SHP77 treated with DMSO at 0.1 percent for 48 hours (cell line): ENCODE measurements at regions not wholly inside any gene's neighbourhood (a gene's known extent, or its start where the extent isn't known, plus 50 kb on each side); places are given as distances from the start of the nearest gene placed in this dataset.
A peak's percentile ranks its signal among the peaks of the same experiment; 100 is the strongest.

Experiments used
- DNase-seq: peaks from one replicate; lab custom pipeline; 2025; lab: John Stamatoyannopoulos, UW

DNA sequence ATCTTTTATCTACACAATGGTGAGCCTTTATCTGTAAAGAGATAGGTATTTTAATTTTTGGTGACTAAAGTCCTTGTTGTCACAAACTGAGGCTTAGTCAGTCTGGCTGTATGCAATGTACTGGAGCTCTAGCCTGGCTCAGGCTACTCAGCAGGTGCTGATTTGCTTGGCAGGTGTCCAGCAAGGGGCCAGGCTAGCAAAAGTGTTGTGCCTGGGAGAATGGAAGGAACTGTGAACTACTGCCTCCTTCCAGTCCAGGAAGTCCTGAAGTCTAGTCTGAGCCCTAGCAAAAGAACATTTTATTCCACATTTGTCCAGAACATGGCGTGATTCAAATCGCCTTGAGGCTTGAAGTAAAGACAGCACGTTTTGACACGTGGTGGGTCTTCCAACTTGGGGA lies 260.5 kb downstream of the CCDC85A start:
- DNase-seq = peak; percentile 42

DNA sequence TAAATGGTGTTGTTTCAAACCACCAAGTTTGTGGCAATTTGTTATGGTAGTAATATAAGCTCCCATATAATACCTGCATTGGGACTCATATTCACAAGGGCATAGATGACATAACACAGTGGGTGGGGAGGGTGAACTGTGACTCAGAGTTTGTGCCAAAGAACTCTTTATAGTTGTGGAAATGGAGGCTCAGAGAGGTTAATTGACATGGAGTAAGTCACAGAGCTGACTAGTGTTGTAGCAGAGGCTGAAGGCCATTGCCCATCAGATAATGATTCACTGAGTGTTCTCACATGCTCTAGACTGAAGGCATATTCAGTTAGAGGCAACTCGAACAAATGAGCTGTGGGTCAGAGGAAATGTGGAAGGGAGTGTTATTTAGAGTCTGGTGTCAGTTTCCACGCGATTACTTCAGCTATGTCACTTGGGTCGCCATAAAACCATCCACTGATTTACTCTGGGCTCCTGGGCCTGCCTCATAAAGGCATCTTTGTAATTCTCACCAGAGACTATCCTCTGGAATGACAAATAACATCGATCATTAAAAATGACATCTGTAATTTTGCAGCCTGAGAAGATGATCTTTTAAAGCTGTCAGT lies 264.7 kb downstream of the CCDC85A start:
- DNase-seq = no peak

DNA sequence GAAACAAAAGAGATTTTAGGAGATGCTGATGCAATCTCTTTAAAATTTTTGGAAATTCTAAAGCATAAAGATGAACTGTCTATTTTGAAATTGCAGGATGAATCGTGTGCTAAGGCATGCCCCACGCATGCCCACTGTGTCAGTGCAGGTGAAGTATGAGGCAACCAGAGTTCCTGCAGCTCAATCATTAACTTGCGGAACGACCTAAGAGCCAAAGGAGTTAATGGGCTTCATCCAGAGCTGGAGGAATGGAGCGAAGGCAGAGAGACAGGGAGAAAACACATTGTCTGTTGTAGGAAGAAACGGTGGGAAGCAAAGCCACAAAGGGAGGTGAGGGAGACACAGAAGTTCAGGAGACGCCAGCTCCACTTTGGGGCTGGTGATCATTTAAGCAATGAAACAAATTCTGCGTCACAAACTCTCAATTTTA lies 265.2 kb downstream of the CCDC85A start:
- no peak for DNase-seq

DNA sequence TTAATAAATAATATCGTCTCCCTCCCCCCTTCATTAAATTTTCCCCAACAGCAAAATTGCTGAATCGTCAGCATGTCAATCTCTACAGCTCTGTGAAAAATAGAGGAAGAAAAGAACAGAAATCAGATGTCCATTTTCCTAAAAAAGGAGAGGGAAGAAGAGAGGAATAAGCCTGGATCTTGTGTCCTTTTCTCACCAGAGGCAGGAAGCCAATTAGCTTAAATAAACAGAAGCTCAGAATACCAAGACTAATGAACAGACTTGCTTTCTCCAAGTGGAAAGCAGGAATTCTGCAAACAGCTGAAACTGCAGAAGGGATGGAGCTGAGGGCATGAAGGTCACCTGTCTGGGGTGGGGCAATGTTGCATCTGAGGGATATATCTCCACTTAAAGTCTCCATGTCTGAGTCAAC lies 265.7 kb downstream of the CCDC85A start:
- no peak for DNase-seq

DNA sequence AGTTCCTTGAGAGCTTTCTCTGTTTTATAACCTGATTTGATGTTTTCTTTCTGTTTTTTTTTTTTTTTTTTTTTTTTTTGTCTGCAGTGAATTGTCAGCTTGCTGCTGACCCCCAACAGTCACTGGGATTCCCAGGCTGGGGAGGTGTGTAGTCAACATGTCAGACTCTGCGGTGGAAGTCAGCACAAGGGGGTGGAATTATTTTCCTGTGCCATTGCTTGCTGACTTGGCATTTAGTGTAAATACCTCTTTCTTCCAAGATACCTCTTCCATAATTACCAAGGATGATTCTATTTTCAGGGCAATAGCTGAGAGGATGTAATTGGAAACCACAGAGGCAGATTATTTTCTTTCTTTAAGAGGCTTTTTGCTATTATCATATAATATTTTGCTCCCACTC lies 266.3 kb downstream of the CCDC85A start:
- no peak for DNase-seq

DNA sequence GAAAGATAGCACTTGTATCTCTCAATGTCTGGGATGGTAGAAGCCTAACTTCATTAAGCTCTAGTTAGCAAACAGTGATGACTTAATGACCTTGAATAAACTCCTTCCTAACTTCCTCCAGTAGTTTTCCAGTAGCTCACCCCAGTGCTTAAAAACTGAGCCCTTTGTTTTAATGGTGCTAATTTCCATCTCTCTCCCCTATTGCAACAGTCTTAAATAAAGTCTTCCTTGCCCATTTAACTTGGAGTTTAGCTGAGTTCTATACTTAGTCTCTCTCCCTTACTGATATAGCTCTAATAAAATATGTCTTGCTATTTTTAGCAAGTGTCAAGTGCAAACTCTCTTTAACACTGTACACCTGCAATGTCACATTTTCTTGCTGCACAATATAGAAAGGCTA lies 267.0 kb downstream of the CCDC85A start:
- DNase-seq = no peak

DNA sequence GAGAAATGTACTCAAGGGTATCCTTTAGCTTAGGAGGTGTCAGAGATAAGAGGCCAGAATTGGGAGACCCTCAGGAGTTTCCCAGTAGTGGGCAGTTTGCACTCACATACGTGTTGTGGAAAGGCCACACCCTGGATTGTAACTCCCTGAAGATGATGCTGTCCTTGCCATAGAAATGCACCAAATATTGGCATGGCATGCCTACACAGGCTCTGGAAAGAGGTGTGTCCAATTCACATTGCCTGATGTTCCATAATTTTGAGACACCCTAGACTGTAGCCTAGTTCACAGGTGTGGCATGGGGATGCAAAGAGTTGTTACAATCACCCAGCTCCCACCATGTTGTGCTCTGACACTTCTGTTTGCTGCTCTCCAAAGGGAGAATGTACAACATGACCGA lies 271.9 kb downstream of the CCDC85A start:
- no peak for DNase-seq

DNA sequence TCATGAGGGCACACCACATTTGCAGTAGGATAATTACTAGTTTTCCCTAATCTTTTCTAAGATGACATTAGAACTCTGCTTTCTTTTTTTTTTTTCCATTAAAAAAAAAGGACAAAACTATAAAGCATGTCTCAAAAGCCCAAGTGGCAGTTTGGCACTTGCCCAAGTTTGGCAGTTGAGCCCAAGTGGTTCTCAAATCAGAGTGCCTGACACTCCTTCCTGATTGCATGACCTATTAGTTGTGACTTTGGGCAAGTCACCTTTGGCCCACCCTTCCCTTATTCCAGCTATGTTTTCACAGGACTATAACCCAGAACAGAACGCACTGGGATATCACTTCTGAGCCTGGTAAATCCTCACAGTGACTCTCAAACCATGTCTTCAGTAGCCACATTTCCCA lies 273.0 kb downstream of the CCDC85A start:
- DNase-seq = no peak

DNA sequence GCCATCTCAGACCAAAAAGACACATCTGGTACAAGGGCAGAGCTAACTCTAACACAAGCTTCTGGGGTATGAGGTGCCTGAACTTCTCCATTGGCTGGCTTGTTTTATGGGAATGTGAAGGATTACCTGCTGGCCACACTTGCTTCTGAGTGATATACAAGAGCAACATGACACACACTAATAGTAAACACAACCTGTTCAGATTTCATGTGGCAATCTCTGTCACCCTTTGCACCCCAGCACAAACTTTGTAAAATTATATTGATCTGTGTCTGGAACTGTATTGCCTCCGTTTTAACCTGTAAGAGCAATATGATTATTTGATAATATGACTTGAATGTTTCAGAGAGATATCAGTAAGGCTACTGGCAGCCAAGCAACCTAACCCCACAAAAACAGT lies 276.7 kb downstream of the CCDC85A start:
- DNase-seq = no peak

DNA sequence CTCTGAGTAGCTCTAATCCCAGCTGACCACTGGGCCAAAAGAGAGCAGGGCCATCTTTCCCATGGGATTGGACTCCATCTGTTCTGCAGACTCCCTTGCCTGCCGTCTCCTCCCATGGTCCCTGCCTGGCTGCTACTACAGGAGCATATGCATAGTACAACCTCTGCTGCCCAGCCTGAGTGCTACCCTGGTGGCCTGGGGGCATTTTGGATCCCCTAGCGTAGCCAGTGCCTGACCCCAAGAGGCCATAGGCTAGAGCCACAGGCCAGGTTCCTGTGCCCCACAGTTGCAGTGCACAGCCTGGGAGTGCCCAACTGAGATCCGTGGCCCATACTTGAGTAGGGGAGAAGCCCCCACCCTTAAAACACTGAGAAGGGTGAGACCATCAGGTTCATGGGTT lies 280.3 kb downstream of the CCDC85A start:
- no peak for DNase-seq

DNA sequence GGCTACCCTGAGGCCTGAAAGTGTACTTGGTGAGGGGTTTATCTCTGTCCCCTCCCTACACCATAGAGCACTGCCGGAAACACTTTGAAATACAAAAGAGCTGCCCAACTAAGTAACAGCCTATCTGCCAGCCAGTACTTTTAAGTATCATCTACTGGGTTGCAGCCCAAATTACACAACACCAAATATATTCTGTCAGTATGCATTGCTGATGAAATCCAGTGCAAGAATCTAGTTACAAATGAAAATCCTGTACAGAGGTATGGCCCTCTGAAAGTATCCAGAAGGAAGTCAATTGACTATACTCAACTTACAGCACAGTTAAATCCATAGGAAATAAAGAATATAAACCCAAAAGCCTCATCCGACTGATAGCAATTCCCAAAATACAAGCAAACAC lies 280.8 kb downstream of the CCDC85A start:
- DNase-seq = no peak

DNA sequence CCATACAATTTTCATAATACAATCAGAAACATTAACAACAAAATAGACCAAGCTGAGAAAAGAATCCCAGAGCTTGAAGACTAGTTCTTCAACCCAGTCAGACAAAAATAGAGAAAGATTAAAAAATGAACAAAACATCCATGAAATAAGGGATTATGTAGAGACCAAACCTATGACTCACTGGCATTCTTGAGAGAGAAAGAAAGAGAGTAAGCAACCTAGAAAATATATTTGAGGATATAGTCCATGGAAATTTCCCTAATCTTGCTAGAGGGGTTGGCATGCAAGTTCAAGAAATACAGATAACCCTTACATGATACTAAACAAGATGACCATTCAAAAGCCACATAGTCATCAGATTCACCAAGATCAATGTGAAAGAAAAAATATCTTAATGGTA lies 281.7 kb downstream of the CCDC85A start:
- no peak for DNase-seq

DNA sequence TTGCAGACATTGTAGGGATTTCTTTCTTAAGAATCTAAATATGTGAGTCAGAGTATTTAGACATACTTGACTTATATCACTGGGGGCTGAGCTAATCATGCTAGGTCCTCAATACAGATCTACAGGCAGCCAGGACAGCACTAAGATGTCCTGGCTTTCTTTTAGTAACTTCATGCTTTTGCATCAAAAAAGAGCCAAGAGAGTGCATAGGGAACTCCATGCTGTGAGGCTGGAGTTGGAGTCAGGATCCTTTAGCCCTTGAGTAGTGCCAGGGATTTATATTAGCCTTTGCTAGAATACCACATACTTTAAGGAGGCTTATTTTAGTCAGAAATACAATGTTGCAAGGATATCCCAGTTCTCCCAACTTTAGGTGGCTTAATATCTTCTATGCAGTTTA lies 289.7 kb downstream of the CCDC85A start:
- no peak for DNase-seq

DNA sequence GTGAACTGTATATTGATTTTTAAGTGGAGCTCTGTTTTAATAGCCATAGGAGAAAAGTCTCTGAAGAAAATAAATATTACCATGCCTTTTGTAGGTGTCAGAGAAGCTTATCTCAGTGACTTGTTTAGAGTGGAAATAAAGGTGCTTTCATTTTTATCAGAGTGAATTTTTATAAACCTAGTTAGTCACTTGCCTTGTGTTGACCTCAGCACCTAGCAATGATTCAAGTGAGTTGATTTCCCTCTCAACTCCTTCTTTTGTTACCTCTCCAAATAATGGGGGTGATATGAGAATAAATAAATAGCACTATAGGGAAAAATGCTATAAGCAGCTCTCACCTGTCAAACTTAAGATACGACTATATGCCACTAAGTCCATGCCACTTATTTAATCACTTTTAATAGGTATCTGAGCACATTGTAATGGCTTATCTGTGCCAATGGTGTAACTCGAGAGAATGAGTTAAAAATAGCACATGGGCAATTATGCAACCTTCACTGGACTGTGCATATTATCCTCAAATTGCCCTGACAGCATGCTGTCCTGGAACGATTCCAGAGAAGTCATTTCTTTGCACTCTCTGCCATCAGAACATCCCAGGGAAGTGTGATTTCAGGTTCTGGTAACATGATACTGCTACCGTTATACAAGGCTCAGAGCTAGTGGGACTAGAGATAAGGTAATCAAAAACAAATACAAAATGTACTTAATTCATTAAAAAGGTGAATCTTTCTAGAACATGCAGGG lies 290.8 kb downstream of the CCDC85A start:
- DNase-seq = peak; percentile 72

DNA sequence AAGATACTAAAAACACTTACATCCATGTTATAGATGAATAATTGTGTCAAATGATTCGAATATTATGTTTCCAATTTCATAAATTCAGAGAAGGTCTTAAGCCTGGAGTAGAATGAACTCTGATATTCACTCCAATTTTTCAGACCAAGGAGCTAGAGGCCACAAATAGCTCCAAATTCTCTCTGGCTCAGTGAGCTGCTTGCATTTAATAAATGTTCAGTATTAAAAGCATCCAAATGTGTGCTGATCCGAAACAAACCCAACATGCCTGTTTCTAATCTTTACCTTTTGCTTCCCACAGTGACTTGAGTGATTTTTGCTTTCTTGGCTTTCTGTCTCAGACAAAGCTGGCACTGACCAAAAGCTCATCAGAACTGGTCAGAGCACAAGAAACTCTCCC lies 291.4 kb downstream of the CCDC85A start:
- DNase-seq = no peak

DNA sequence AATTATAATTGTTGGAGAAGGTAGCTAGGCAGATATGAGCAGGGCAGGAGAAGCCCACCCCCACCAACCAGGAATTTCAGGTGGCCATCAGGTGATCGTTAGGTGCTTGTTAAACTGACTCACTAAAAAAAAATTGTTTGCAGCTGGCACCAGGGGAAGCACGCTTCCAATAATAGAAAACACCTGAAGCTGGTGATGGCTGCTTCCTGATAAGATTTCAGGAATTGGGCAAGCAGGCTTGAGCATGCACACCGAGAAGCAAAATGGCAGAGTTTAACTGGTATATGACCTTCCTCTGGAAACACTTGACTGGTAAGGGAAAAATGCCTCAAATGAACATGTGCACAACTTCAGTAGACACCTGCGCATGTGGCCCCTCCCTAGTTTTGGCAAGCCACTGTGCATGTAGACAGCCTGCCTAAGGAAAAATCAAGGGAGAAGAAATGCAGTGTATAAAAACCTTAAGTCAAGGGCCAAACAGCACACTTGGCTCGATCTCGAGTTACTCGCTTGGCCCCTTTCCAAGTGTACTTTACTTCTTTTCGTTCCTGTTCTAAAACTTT lies 292.8 kb downstream of the CCDC85A start:
- no peak for DNase-seq

DNA sequence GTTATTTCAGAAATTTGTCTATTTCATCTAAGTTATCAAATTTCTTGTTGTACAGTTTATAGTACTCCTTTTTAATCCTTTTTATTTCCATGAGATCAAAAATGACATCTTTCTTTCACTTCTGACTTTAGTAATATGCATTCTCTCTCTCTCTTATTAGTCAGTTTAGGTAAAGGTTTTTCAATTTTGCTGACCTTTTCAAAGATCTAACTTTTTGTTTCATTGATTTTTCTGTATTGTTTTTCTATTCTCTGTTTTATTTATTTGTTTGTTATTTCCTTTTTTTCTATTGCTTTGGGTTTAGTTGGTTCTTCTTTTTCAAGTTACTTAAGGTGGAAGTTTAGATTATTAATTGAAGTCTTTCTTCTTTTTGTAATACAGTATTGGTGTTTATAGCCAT lies 294.2 kb downstream of the CCDC85A start:
- no peak for DNase-seq

DNA sequence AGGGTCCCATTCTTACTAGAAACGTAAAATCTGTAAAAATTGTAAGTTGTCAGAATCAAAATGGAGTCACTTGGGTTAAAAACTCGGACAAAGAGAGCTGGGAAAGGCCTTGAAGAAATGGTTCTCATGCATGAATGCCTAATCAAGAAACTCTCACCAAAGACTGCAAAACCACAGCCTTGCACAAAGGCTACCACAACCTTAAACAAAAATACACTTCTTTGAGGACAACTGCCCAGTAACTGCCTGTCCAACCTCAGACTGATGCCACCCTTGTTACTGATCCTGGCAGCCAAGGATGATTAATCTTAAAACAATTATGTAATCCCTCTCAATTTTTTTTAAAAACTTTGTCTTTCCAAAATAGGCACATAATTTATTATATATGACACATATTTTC lies 299.3 kb downstream of the CCDC85A start:
- DNase-seq = no peak

DNA sequence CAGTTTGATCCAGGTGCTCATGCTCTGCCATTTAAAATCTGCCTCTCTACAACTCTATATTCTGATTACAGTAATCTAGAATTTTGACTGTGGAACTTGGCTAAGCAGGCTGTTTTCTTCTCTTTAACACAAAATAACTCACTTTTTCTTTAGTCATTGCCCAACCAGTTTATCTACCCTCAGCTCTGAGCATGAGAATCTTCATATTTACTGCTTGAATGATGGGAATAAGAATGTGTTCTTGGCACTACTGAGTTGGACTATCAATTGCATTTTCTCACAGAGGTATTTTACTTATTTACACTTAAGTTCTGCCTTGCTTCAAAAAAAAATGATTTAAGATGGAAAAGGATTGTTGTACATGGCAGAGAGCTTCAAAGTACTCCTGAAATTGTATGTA lies 301.1 kb downstream of the CCDC85A start:
- no peak for DNase-seq

DNA sequence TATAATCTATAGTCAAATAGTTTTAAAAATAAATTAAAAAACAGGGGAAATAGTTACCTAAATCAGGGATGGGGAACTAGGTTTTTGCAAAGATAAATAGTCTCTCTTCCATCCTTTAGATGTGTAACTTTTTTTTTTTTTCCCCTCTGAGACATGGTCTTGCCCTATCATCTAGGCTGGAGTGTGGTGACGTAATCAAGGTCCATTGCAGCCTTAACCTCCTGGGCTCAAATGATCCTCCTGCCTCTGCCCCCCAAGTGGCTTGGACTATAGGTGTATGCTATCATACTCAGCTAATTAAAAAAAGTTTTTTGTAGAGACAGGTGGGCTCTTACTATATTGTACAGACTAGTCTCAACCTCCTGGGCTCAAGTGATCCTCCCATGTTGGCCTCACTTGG lies 316.5 kb downstream of the CCDC85A start:
- DNase-seq = no peak

DNA sequence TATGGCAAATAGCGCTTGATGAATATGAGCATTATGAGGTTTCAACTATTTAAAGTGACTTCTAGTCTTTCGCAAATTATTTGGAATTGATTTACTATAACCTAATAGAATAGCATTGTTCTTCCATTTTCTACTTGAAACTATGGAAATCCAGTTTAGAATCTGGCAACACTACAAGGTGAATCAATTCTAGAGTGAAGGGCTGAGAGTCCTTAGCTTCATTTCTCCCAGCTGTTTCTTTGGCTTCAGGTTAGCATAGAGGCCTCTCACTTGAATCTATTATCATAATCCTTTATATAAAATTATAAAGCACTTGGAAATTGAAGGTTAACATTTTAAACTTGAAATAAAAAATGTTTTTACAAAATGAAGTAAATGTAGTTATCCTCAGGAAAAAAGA lies 318.8 kb downstream of the CCDC85A start:
- no peak for DNase-seq

DNA sequence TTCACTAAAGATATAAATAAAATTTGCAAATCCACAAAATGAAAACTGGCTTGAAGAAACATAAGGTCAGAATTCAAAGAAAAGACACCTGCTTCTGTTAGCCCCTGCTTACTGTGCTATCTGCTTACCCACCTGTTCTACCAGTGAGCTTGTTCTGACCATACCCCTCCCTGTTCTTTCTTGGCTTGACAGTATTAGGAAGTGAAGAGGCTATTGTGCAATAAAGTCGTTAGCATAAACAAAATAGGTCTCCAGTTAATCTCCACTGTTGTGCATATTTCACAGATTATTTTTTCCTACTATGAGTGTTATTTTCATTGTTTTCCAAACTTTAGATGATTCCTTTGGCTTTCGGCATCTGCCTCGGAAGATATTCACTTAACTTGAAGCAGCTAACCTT lies 322.1 kb downstream of the CCDC85A start:
- no peak for DNase-seq

DNA sequence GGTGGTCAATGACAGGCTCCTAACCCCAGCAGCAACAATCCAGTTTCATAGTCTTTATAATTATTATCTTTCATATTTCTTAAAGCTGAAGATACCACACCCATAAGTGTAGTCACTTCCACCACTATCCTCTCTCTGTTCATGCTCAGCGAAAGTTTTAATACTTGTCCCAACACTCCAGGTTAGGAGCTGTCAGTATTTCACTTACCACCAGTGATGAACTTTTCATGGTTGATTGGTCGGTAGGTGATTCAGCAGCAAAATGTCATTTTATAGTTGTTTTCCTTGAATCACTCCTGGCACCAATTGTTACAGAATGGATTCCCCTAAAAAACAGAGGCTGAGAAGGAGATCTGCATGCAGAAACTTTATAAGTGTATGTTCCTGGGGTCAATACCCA lies 324.9 kb downstream of the CCDC85A start:
- DNase-seq = no peak

DNA sequence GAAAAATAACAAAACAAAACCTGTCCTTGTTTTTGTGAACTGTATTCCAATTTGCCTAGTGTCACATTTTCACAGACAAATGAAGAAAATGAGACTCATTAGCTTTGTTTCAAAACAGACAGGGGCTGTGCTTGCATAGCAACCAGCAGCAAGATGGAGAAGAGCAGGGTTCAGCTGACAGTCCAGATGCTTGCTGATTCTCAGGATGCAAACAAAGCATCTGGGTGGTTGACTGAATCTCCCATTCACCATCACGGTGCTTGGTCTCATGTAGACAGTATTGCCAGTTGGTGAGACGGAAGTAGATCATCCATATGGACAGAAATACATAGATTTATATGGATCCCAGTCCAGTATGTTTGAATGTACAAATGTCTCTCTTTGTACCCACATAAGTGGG lies 326.8 kb downstream of the CCDC85A start:
- no peak for DNase-seq
